Lung (tissue), 11 donors: ENCODE measurements at regions not wholly inside any gene's neighbourhood (a gene's known extent, or its start where the extent isn't known, plus 50 kb on each side); places are given as distances from the start of the nearest gene placed in this dataset.

Source experiments
- ATAC-seq: fragments of 200-7000 bp; cut with Tn5 transposase; one replicate; pipeline ENCODE4 v1.9.1; 2020; ENCODE audit warnings: moderate number of reproducible peaks; ENCODE audit not compliant: insufficient read depth, low FRiP score
- DNase-seq, 3 donors: peaks; one replicate each; pipeline ENCODE4 v3.0.0-alpha.2; 2013 to 2017
- H3K27ac ChIP-seq, 2 donors: one replicate each; pipeline ENCODE4 v1.5.1; 2013; ENCODE audit warnings: mild to moderate bottlenecking in 2 of 2, moderate library complexity in 2 of 2, control low read depth in 1 of 2, inconsistent platforms in 1 of 2, low read depth in 1 of 2, low read length in 1 of 2
- H3K27me3 ChIP-seq, 3 donors: one replicate each; pipeline ENCODE4 v1.5.1; 2013; ENCODE audit warnings: low read length in 2 of 3; ENCODE audit not compliant: control insufficient read depth in 3 of 3, insufficient read depth in 3 of 3
- H3K36me3 ChIP-seq, 4 donors: one replicate each; pipeline ENCODE4 v1.5.1; 2013; ENCODE audit warnings: low read length in 4 of 4, mild to moderate bottlenecking in 1 of 4, moderate library complexity in 1 of 4; ENCODE audit not compliant: control insufficient read depth in 4 of 4, insufficient read depth in 4 of 4
- H3K4me1 ChIP-seq, 5 donors: one replicate each; pipeline ENCODE4 v1.5.1; 2013; ENCODE audit warnings: low read length in 5 of 5, mild to moderate bottlenecking in 2 of 5, moderate library complexity in 1 of 5; ENCODE audit not compliant: control insufficient read depth in 5 of 5, insufficient read depth in 5 of 5
- H3K4me3 ChIP-seq: one replicate; pipeline ENCODE4 v1.5.1; 2013; ENCODE audit warnings: mild to moderate bottlenecking, control low read depth, moderate library complexity
- H3K9ac ChIP-seq, 2 donors: one replicate each; pipeline ENCODE4 v1.5.1; 2013; ENCODE audit warnings: low read length in 2 of 2, control low read depth in 1 of 2; ENCODE audit not compliant: insufficient read depth in 1 of 2
- H3K9me3 ChIP-seq, 4 donors: one replicate each; pipeline ENCODE4 v1.5.1; 2013; ENCODE audit warnings: low read length in 3 of 4, mild to moderate bottlenecking in 1 of 4, moderate library complexity in 1 of 4; ENCODE audit not compliant: control insufficient read depth in 4 of 4, insufficient read depth in 3 of 4
- CTCF ChIP-seq: IDR thresholded peaks from 2 replicates; pipeline ENCODE4 v1.5.1; 2012; ENCODE audit warnings: mild to moderate bottlenecking; ENCODE audit errors: control extremely low read depth, extremely low read depth
- WGBS, 2 donors: extraction: QIAGEN DNeasy Blood & Tissue Kit; methylation state at CpG; one replicate each; pipeline ENCODE4 v1.1.7; 2013; 5-methylcytosine and 5-hydroxymethylcytosine counted together
- donor health status: control.
- donor health status: control.
- donor health status: Bipolar disorder and iron deficiency.
- donor health status: healthy.
- donor health status: DM: yes; HTN: yes; CAD: no.

GRCh38 chr5:161157925-161158324, 305.9 kb upstream of the ATP10B start:
- no peak overlapping the region for H3K27ac ChIP-seq
- H3K36me3 ChIP-seq = no peaks in the 10 kb centered on the region
- no peak for DNase-seq
- no peaks in the 10 kb centered on the region for H3K27me3 ChIP-seq
- no peak overlapping the region for H3K4me3 ChIP-seq
- no peak for ATAC-seq
- no peaks in the 10 kb centered on the region for H3K9me3 ChIP-seq
- no peak overlapping the region for H3K9ac ChIP-seq
- no peak for TF ChIP-seq CTCF
- no peaks in the 10 kb centered on the region for H3K4me1 ChIP-seq
- 88 to 94% methylated on average over 2 of the region's 2 CpGs for WGBS, 2 donors

- no peak overlapping the region for H3K9ac ChIP-seq
- 75 to 94% methylated on average over 1 of the region's 1 CpG for WGBS, 2 donors
These were observed 303.4 kb upstream of the ATP10B start for GRCh38 chr5:161155451-161155850.

DNA sequence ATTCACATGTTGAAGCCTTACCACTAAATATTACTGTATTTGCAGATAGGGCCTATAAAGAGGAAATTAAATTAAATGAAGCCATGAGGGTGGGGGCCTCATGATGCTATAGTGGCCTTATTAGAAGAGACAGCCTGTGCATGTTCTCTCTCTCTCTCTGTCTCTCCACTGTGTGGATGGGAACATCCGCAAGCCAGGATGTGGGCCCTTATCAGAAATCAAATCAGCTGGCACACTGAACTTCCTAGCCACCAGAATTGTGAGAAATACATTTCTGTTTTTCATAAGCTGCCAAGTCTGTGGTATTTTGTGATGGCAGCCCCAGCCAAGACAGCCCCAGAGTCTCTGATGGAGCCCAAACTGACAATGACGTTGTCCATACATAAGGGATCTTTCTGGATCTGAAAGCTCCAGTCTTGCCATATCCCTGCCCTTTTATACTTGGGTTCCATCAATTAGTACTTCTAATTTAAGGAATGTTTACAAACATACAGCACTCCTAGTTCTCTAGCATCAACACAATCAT, 300.5 kb upstream of the ATP10B start:
- WGBS, 2 donors = 50 to 88% methylated on average over 2 of the region's 2 CpGs
- no peak overlapping the region for H3K27ac ChIP-seq
- no peaks in the 10 kb centered on the region for H3K9me3 ChIP-seq
- H3K36me3 ChIP-seq = no peaks in the 10 kb centered on the region
- H3K4me1 ChIP-seq = no peaks in the 10 kb centered on the region
- TF ChIP-seq CTCF = no peak
- H3K27me3 ChIP-seq = no peaks in the 10 kb centered on the region
- ATAC-seq (no peak), DNase-seq (no peak)
- H3K4me3 ChIP-seq = no peak overlapping the region
- no peak overlapping the region for H3K9ac ChIP-seq

More at GRCh38 chr5:161155451-161155850, 303.4 kb upstream of the ATP10B start:
- no peaks in the 10 kb centered on the region for H3K36me3 ChIP-seq
- no peaks in the 10 kb centered on the region for H3K4me1 ChIP-seq
- no peak for TF ChIP-seq CTCF
- H3K9me3 ChIP-seq = no peaks in the 10 kb centered on the region
- no peak for DNase-seq
- H3K27me3 ChIP-seq = no peaks in the 10 kb centered on the region
- H3K4me3 ChIP-seq = no peak overlapping the region
- H3K27ac ChIP-seq = no peak overlapping the region
- ATAC-seq = no peak

DNA sequence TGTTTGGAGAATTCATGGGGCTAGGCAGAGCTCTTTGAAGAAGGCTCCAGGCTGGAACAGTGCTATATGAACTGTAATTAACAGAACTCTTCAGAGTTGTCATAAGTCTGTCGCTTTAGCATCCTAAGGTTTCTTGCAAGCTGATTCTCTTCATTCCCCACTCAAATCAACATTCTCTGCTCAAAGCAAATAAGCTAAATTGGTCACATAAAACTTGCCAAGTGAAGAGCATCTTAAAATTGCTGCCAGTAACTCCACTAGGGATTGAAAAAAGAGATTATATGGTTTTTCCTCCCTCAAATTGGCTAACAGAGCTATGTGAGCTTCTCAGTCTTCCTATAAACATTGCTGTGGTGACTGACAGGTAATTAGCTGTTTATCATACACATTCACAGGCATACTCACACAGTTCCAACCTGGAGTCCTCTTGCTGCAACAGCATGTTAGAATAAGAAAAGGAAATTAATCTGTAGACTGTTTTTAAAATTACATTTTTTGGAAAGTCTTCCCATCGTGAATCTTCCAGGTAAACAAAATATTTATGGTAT, 298.5 kb upstream of the ATP10B start:
- no peak for TF ChIP-seq CTCF
- ATAC-seq (no peak), DNase-seq (peak in 1 of 3 donors; percentile 61)
- no peak overlapping the region for H3K4me3 ChIP-seq
- H3K9me3 ChIP-seq = no peaks in the 10 kb centered on the region
- no peak overlapping the region for H3K9ac ChIP-seq
- WGBS, 2 donors = 75 to 77% methylated on average over 2 of the region's 2 CpGs
- no peaks in the 10 kb centered on the region for H3K36me3 ChIP-seq
- no peaks in the 10 kb centered on the region for H3K4me1 ChIP-seq
- H3K27ac ChIP-seq = no peak overlapping the region
- H3K27me3 ChIP-seq = no peaks in the 10 kb centered on the region
